HepG2 (cell line): ENCODE measurements at regions not wholly inside any gene's neighbourhood (a gene's known extent, or its start where the extent isn't known, plus 50 kb on each side); places are given as distances from the start of the nearest gene placed in this dataset.
A peak's percentile ranks its signal among the peaks of the same experiment; 100 is the strongest.

Experiments used
- CHD4 ChIP-seq: fragments of 200-600 bp; sonication (generic); IDR thresholded peaks from 2 replicates; pipeline ENCODE4 v1.7.0; 2017; ENCODE audit warnings: mild to moderate bottlenecking, low read length, borderline replicate concordance
- GMEB1 ChIP-seq: sonication (generic); formaldehyde crosslinking; IDR thresholded peaks from 2 replicates; pipeline ENCODE4 v1.5.1; 2020; ENCODE audit warnings: missing genetic modification reagents, mild to moderate bottlenecking, borderline replicate concordance
- GTF2F1 ChIP-seq: fragments of 150-350 bp; IDR thresholded peaks from 2 replicates; pipeline ENCODE4 v1.6.1; 2014; ENCODE audit warnings: low read length
- HNF4A ChIP-seq: sonication (generic); formaldehyde crosslinking; IDR thresholded peaks from 2 replicates; pipeline ENCODE4 v1.4.0; 2020; ENCODE audit warnings: missing genetic modification reagents
- IRF2 ChIP-seq: IDR thresholded peaks from 2 replicates; pipeline ENCODE4 v1.6.1; 2018; ENCODE audit warnings: missing genetic modification reagents, missing compliant biosample characterization
- RBAK ChIP-seq: sonication (generic); formaldehyde crosslinking; IDR thresholded peaks from 2 replicates; pipeline ENCODE4 v1.5.1; 2020; ENCODE audit warnings: mild to moderate bottlenecking, missing genetic modification reagents
- RBM39 ChIP-seq: fragments of 200-400 bp; formaldehyde crosslinking; IDR thresholded peaks from one replicate; pipeline ENCODE4 v1.6.1; 2018; ENCODE audit warnings: antibody characterized with exemption, mild to moderate bottlenecking, low read depth, low read length; ENCODE audit not compliant: poor library complexity, severe bottlenecking
- ZBTB43 ChIP-seq: sonication (generic); formaldehyde crosslinking; conservative IDR thresholded peaks from 2 replicates; pipeline ENCODE4 v1.4.0; 2020; ENCODE audit warnings: missing genetic modification reagents
- ZMYM2 ChIP-seq: sonication (generic); formaldehyde crosslinking; IDR thresholded peaks from 2 replicates; pipeline ENCODE4 v1.8.0; 2022; ENCODE audit warnings: mild to moderate bottlenecking, missing genetic modification reagents
- ZNF350 ChIP-seq: sonication (generic); formaldehyde crosslinking; IDR thresholded peaks from 2 replicates; pipeline ENCODE4 v1.4.0; 2020; ENCODE audit warnings: mild to moderate bottlenecking, low read depth, missing genetic modification reagents, borderline replicate concordance
- ZNF713 ChIP-seq: sonication (generic); formaldehyde crosslinking; IDR thresholded peaks from 2 replicates; pipeline ENCODE4 v1.4.0; 2020; ENCODE audit warnings: mild to moderate bottlenecking, missing genetic modification reagents
- ZUFSP ChIP-seq: sonication (generic); formaldehyde crosslinking; IDR thresholded peaks from 2 replicates; pipeline ENCODE4 v1.9.0; 2021; ENCODE audit warnings: missing genetic modification reagents, mild to moderate bottlenecking, borderline replicate concordance
- TF ChIP-seq, protein P1 (sequence below): sonication (generic); formaldehyde crosslinking; IDR thresholded peaks from 2 replicates; pipeline ENCODE4 v1.4.0; 2020; ENCODE audit warnings: mild to moderate bottlenecking, missing genetic modification reagents, borderline replicate concordance
- TF ChIP-seq, protein P2 (sequence below): sonication (generic); formaldehyde crosslinking; IDR thresholded peaks from 2 replicates; pipeline ENCODE4 v1.8.0; 2022; ENCODE audit warnings: mild to moderate bottlenecking, missing genetic modification reagents, moderate library complexity
- TF ChIP-seq, protein P3 (sequence below): sonication (generic); formaldehyde crosslinking; IDR thresholded peaks from 2 replicates; pipeline ENCODE4 v1.4.0; 2020; ENCODE audit warnings: missing genetic modification reagents

- TF ChIP-seq ZBTB43 (CRISPR knock-in tag) = no peak
- TF ChIP-seq, protein P1, sequence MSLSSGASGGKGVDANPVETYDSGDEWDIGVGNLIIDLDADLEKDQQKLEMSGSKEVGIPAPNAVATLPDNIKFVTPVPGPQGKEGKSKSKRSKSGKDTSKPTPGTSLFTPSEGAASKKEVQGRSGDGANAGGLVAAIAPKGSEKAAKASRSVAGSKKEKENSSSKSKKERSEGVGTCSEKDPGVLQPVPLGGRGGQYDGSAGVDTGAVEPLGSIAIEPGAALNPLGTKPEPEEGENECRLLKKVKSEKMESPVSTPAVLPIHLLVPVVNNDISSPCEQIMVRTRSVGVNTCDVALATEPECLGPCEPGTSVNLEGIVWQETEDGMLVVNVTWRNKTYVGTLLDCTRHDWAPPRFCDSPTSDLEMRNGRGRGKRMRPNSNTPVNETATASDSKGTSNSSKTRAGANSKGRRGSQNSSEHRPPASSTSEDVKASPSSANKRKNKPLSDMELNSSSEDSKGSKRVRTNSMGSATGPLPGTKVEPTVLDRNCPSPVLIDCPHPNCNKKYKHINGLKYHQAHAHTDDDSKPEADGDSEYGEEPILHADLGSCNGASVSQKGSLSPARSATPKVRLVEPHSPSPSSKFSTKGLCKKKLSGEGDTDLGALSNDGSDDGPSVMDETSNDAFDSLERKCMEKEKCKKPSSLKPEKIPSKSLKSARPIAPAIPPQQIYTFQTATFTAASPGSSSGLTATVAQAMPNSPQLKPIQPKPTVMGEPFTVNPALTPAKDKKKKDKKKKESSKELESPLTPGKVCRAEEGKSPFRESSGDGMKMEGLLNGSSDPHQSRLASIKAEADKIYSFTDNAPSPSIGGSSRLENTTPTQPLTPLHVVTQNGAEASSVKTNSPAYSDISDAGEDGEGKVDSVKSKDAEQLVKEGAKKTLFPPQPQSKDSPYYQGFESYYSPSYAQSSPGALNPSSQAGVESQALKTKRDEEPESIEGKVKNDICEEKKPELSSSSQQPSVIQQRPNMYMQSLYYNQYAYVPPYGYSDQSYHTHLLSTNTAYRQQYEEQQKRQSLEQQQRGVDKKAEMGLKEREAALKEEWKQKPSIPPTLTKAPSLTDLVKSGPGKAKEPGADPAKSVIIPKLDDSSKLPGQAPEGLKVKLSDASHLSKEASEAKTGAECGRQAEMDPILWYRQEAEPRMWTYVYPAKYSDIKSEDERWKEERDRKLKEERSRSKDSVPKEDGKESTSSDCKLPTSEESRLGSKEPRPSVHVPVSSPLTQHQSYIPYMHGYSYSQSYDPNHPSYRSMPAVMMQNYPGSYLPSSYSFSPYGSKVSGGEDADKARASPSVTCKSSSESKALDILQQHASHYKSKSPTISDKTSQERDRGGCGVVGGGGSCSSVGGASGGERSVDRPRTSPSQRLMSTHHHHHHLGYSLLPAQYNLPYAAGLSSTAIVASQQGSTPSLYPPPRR (CRISPR knock-in tag) = no peak
- no peak for TF ChIP-seq HNF4A (CRISPR knock-in tag)
- TF ChIP-seq, protein P2, sequence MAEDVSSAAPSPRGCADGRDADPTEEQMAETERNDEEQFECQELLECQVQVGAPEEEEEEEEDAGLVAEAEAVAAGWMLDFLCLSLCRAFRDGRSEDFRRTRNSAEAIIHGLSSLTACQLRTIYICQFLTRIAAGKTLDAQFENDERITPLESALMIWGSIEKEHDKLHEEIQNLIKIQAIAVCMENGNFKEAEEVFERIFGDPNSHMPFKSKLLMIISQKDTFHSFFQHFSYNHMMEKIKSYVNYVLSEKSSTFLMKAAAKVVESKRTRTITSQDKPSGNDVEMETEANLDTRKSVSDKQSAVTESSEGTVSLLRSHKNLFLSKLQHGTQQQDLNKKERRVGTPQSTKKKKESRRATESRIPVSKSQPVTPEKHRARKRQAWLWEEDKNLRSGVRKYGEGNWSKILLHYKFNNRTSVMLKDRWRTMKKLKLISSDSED (CRISPR knock-in tag) = no peak
- TF ChIP-seq, protein P3, sequence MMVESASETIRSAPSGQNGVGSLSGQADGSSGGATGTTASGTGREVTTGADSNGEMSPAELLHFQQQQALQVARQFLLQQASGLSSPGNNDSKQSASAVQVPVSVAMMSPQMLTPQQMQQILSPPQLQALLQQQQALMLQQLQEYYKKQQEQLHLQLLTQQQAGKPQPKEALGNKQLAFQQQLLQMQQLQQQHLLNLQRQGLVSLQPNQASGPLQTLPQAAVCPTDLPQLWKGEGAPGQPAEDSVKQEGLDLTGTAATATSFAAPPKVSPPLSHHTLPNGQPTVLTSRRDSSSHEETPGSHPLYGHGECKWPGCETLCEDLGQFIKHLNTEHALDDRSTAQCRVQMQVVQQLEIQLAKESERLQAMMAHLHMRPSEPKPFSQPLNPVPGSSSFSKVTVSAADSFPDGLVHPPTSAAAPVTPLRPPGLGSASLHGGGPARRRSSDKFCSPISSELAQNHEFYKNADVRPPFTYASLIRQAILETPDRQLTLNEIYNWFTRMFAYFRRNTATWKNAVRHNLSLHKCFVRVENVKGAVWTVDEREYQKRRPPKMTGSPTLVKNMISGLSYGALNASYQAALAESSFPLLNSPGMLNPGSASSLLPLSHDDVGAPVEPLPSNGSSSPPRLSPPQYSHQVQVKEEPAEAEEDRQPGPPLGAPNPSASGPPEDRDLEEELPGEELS (CRISPR knock-in tag) = no peak
- no peak for TF ChIP-seq RBM39
- TF ChIP-seq RBAK = no peak
- TF ChIP-seq CHD4 = peak; percentile 93
- TF ChIP-seq GMEB1 (CRISPR knock-in tag) = no peak
- TF ChIP-seq ZUFSP = no peak
- TF ChIP-seq GTF2F1 = no peak
- no peak for TF ChIP-seq ZNF713 (CRISPR knock-in tag)
- TF ChIP-seq ZMYM2 (CRISPR knock-in tag) = no peak; the same call in 1 of the 2 replicates
- TF ChIP-seq ZNF350 (CRISPR knock-in tag) = no peak; the same call in 1 of the 2 replicates
- TF ChIP-seq IRF2 = no peak
Measured at GRCh38 chr2:8118940-8119781, 562.7 kb upstream of the ID2 start (continued).
